ENCODE measurements at regions not wholly inside any gene's neighbourhood (a gene's known extent, or its start where the extent isn't known, plus 50 kb on each side); places are given as distances from the start of the nearest gene placed in this dataset.
A peak's percentile ranks its signal among the peaks of the same experiment; 100 is the strongest.

DNA sequence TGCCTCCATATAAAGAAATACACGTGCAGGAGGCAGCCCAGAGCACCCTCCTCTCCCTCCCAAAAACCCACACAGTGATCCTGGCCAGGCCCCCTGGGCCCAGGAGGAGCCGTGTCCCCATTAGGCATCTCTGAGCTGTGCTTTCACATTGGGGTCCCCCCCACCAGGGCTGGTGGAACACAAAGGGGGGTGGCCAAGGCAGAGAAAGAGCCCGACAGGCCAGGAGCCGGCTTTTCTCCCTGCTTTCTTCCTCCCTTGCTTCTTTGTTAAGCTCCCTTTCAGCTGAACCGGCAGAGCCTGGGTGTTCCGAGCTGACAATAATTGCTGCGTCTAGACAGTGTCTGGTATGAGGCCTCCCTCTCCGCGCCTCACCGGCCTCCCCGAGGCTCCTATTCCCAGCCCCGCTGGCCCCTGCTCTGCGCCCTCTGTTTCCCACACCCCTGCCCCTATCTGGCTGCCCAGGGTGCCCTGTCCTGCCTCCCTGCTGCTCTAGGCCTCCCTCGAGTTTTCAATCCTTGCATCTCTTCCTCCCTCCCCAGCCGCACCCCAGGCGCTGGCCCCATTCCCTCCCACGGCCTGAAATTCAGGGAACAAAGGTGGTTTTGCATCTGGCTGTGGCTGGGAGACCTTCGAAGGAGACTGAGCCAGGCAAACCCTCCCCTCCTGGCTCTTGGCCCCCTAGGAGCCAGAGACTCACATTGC, 120.6 kb downstream of the C9orf50 start:
- H3K9me3 Mint-ChIP-seq, result no peaks in the 10 kb centered on the region
- H3K36me3 Mint-ChIP-seq, result peaks cover 18% of the 10 kb centered on the region
- no peak for DNase-seq
- intact Hi-C loops (cut with micrococcal nuclease), result no loop called here
- H3K4me3 Mint-ChIP-seq, result no peak overlapping the region
- no peak overlapping the region for H3K27ac Mint-ChIP-seq
- H3K27me3 Mint-ChIP-seq, result no peaks in the 10 kb centered on the region
- CTCF ChIA-PET, result interaction anchor here (1.1 kb wide), 1 partner anchor 358 kb away, joined by 3 read pairs; no protein-coding TSS in a partner anchor
- peaks cover 38% of the 10 kb centered on the region for H3K4me1 Mint-ChIP-seq (ENCODE audit: low read depth)
- POLR2A ChIA-PET, result interaction anchor here (0.5 to 1.1 kb wide), 3 partner anchors 11 to 92 kb away, joined by 3 to 4 read pairs (median 4); no protein-coding TSS in a partner anchor

GRCh38 chr9:129498451-129499384, 122.2 kb downstream of the C9orf50 start:
- DNase-seq, result no peak
- Mint-ChIP-seq H3K27me3 (no peaks in the 10 kb centered on the region), H3K4me3 (no peak overlapping the region), H3K4me1 (ENCODE audit: low read depth) (peaks cover 34% of the 10 kb centered on the region), H3K27ac (no peak overlapping the region), H3K36me3 (peaks cover 12% of the 10 kb centered on the region), H3K9me3 (no peaks in the 10 kb centered on the region)
- POLR2A ChIA-PET, result interaction anchor here (1.0 kb wide), 1 partner anchor 12 kb away, joined by 4 read pairs; no protein-coding TSS in a partner anchor
- intact Hi-C loops (cut with micrococcal nuclease), result loop anchor here (5.0 kb wide), 1 partner anchor 109 kb away; no protein-coding TSS in a partner anchor
- CTCF ChIA-PET, result interaction anchor here (0.6 to 3.3 kb wide), 3 partner anchors 88 to 360 kb away, joined by 4 to 20 read pairs (median 5); no protein-coding TSS in a partner anchor

DNA sequence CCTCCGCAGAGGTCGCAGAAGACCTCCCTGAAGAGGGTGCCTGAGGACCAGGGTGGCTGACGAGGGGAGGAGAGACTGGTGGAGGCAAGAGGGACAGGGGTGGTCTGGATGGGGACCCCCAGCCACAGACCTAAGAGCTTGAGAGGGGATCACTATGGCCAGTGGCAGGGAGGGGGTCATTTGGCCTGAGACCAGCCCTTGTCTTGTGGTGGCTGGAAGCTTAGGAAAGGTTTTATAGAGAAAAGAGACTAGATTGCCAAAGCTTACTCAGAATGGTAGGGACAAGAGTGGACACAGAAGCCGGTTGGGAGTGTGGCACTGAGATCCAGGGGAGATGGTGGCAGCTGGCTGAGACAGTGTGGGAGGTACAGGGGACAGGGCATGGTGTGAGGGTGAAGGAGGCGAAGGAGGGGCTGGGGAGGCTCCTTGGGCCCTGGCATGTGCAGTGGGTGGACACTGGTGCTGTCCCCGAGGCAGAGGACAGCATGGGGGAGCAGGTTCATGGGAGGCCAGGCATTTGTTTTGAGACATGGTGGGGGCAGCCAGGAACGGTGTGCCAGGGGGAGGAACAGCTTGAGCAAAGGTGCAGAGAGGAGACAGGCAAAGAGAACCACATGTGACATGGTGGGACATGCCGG, 123.0 kb downstream of the C9orf50 start:
- Mint-ChIP-seq H3K27me3 (no peaks in the 10 kb centered on the region), H3K9me3 (no peaks in the 10 kb centered on the region), H3K4me1 (ENCODE audit: low read depth) (peaks cover 32% of the 10 kb centered on the region), H3K36me3 (peaks cover 12% of the 10 kb centered on the region), H3K4me3 (no peak overlapping the region), H3K27ac (peak overlapping the region; percentile 35)
- intact Hi-C loops (cut with micrococcal nuclease), result loop anchor here (5.0 kb wide), 1 partner anchor 109 kb away; no protein-coding TSS in a partner anchor
- ChIA-PET POLR2A (no interaction called here), CTCF (interaction anchor here (0.6 to 3.3 kb wide), 4 partner anchors 88 to 359 kb away, joined by 3 to 20 read pairs (median 4); no protein-coding TSS in a partner anchor)
- no peak for DNase-seq

DNA sequence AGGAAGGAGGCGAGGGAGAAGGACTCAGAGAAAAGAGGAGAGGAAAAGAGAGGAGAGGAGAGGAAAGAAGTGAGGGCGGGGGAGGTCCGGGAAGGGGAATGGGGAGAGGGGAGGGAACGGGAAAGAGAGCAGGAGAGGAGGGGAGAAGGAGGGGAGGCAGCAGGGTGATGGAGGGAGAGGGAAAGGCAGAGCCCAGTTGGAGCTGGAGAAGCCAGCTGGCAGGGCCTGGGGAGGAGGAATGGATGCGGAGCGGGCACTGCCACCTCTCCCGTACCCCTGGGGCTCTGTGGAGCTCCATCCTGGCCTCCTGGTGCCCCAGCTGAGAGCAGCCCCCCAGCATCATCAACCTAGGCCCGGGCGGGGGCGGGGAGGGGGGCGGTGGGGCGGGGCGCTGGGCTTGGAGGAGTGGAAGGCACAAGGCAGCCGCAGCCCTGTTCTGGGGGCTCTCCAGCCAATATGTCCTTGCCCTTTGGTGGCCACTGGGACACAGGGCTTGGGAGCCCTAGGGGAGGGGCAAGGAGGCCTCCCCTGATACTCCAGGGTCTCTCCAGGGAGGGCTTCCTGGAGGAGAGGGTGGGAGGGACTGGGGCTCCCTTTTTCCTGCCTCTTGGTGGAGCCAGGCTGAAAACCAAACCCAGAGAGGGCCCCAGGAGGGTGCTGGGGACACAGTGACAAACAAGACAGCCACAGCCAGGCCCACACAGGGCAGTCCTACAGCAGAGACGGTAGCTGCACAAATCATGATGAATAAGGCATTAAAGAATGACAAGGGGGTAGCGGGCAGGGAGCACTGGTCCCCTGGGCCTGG, 123.7 kb downstream of the C9orf50 start:
- intact Hi-C loops (cut with micrococcal nuclease), result loop anchor here (5.0 kb wide), 1 partner anchor 110 kb away; no protein-coding TSS in a partner anchor

GRCh38 chr9:129496473-129497004, 124.4 kb downstream of the C9orf50 start:
- Mint-ChIP-seq H3K9me3 (no peaks in the 10 kb centered on the region), H3K4me3 (peak overlapping the region; percentile 72), H3K4me1 (ENCODE audit: low read depth) (peaks cover 34% of the 10 kb centered on the region), H3K27me3 (no peaks in the 10 kb centered on the region), H3K36me3 (peaks cover 14% of the 10 kb centered on the region), H3K27ac (peak overlapping the region; percentile 82)
- ChIA-PET POLR2A (interaction anchor here (0.7 to 1.4 kb wide), 2 partner anchors 36 to 259 kb away, joined by 4 to 9 read pairs; no protein-coding TSS in a partner anchor), CTCF (interaction anchor here (0.8 to 3.3 kb wide), 9 partner anchors 14 to 365 kb away, joined by 3 to 20 read pairs (median 6); no protein-coding TSS in a partner anchor)
- intact Hi-C loops (cut with micrococcal nuclease), result loop anchor here (5.0 kb wide), 1 partner anchor 111 kb away; no protein-coding TSS in a partner anchor
- DNase-seq, result peak; percentile 89

More for the DNA sequence above, 123.7 kb downstream of the C9orf50 start:
- ChIA-PET POLR2A (interaction anchor here (0.7 to 1.4 kb wide), 2 partner anchors 37 to 259 kb away, joined by 4 to 9 read pairs; no protein-coding TSS in a partner anchor), CTCF (interaction anchor here (0.9 to 3.3 kb wide), 9 partner anchors 14 to 358 kb away, joined by 3 to 20 read pairs (median 6); no protein-coding TSS in a partner anchor)
- DNase-seq, result no peak
- Mint-ChIP-seq H3K4me1 (ENCODE audit: low read depth) (peaks cover 30% of the 10 kb centered on the region), H3K36me3 (peaks cover 15% of the 10 kb centered on the region), H3K4me3 (peak overlapping the region; percentile 72), H3K27me3 (no peaks in the 10 kb centered on the region), H3K27ac (peak overlapping the region; percentile 82), H3K9me3 (no peaks in the 10 kb centered on the region)

GRCh38 chr9:129495620-129496472, 125.1 kb downstream of the C9orf50 start:
- DNase-seq, result peak; percentile 91
- POLR2A ChIA-PET, result interaction anchor here (0.6 to 1.4 kb wide), 3 partner anchors 13 to 522 kb away, joined by 3 to 9 read pairs (median 5); no protein-coding TSS in a partner anchor
- Mint-ChIP-seq H3K27ac (peak overlapping the region; percentile 73), H3K4me3 (peak overlapping the region; percentile 72), H3K9me3 (no peaks in the 10 kb centered on the region), H3K36me3 (peaks cover 18% of the 10 kb centered on the region), H3K4me1 (ENCODE audit: low read depth) (peaks cover 41% of the 10 kb centered on the region), H3K27me3 (no peaks in the 10 kb centered on the region)
- CTCF ChIA-PET, result interaction anchor here (0.8 to 3.3 kb wide), 8 partner anchors 13 to 364 kb away, joined by 3 to 20 read pairs (median 8); no protein-coding TSS in a partner anchor
- intact Hi-C loops (cut with micrococcal nuclease), result loop anchor here (5.0 kb wide), 1 partner anchor 111 kb away; no protein-coding TSS in a partner anchor

GRCh38 chr9:129494113-129494789, 126.7 kb downstream of the C9orf50 start:
- H3K9me3 Mint-ChIP-seq, result no peaks in the 10 kb centered on the region
- no peaks in the 10 kb centered on the region for H3K27me3 Mint-ChIP-seq
- H3K27ac Mint-ChIP-seq, result no peak overlapping the region
- no peak for DNase-seq
- CTCF ChIA-PET, result interaction anchor here (1.1 to 3.3 kb wide), 2 partner anchors 351 to 362 kb away, joined by 3 to 14 read pairs; no protein-coding TSS in a partner anchor
- H3K4me3 Mint-ChIP-seq, result no peak overlapping the region
- intact Hi-C loops (cut with micrococcal nuclease), result no loop called here
- POLR2A ChIA-PET, result interaction anchor here (1.8 kb wide), 1 partner anchor 14 kb away, joined by 5 read pairs; no protein-coding TSS in a partner anchor
- H3K4me1 Mint-ChIP-seq (ENCODE audit: low read depth), result peaks cover 49% of the 10 kb centered on the region
- H3K36me3 Mint-ChIP-seq, result peaks cover 27% of the 10 kb centered on the region

GRCh38 chr9:129493706-129494047, 127.2 kb downstream of the C9orf50 start:
- H3K4me1 Mint-ChIP-seq (ENCODE audit: low read depth), result peaks cover 52% of the 10 kb centered on the region

GRCh38 chr9:129493002-129493705, 127.7 kb downstream of the C9orf50 start:
- Mint-ChIP-seq H3K36me3 (peaks cover 31% of the 10 kb centered on the region), H3K27ac (no peak overlapping the region), H3K4me1 (ENCODE audit: low read depth) (peaks cover 52% of the 10 kb centered on the region), H3K27me3 (no peaks in the 10 kb centered on the region), H3K4me3 (no peak overlapping the region), H3K9me3 (no peaks in the 10 kb centered on the region)
- ChIA-PET POLR2A (interaction anchor here (1.8 kb wide), 1 partner anchor 15 kb away, joined by 5 read pairs; no protein-coding TSS in a partner anchor), CTCF (interaction anchor here (1.4 kb wide), 1 partner anchor 319 kb away, joined by 4 read pairs; no protein-coding TSS in a partner anchor)
- intact Hi-C loops (cut with micrococcal nuclease), result no loop called here
- DNase-seq, result no peak

More at GRCh38 chr9:129493706-129494047, 127.2 kb downstream of the C9orf50 start:
- ChIA-PET CTCF (interaction anchor here (1.4 kb wide), 1 partner anchor 319 kb away, joined by 4 read pairs; no protein-coding TSS in a partner anchor), POLR2A (interaction anchor here (1.8 kb wide), 1 partner anchor 14 kb away, joined by 5 read pairs; no protein-coding TSS in a partner anchor)
- H3K36me3 Mint-ChIP-seq, result peaks cover 31% of the 10 kb centered on the region
- H3K9me3 Mint-ChIP-seq, result no peaks in the 10 kb centered on the region
- no peak overlapping the region for H3K27ac Mint-ChIP-seq
- no peak overlapping the region for H3K4me3 Mint-ChIP-seq
- H3K27me3 Mint-ChIP-seq, result no peaks in the 10 kb centered on the region
- intact Hi-C loops (cut with micrococcal nuclease), result no loop called here
- DNase-seq, result no peak
